Liver (tissue), 3 donors: ENCODE measurements at regions not wholly inside any gene's neighbourhood (a gene's known extent, or its start where the extent isn't known, plus 50 kb on each side); places are given as distances from the start of the nearest gene placed in this dataset.

Source experiments
- TF ChIP-seq, protein P1 (sequence below): fragments of 150-350 bp; IDR thresholded peaks from 2 replicates; pipeline ENCODE4 v1.5.1; 2017; ENCODE audit warnings: improper control_type of control experiment, low read depth, low read length; ENCODE audit not compliant: missing input control
- TF ChIP-seq, protein P2 (sequence below): IDR thresholded peaks from 2 replicates; pipeline ENCODE4 v1.6.1; 2016; ENCODE audit warnings: antibody characterized with exemption
- donor health status: healthy.
- donor health status: healthy.

- TF ChIP-seq, protein P1, sequence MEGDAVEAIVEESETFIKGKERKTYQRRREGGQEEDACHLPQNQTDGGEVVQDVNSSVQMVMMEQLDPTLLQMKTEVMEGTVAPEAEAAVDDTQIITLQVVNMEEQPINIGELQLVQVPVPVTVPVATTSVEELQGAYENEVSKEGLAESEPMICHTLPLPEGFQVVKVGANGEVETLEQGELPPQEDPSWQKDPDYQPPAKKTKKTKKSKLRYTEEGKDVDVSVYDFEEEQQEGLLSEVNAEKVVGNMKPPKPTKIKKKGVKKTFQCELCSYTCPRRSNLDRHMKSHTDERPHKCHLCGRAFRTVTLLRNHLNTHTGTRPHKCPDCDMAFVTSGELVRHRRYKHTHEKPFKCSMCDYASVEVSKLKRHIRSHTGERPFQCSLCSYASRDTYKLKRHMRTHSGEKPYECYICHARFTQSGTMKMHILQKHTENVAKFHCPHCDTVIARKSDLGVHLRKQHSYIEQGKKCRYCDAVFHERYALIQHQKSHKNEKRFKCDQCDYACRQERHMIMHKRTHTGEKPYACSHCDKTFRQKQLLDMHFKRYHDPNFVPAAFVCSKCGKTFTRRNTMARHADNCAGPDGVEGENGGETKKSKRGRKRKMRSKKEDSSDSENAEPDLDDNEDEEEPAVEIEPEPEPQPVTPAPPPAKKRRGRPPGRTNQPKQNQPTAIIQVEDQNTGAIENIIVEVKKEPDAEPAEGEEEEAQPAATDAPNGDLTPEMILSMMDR = no peak
- TF ChIP-seq, protein P2, sequence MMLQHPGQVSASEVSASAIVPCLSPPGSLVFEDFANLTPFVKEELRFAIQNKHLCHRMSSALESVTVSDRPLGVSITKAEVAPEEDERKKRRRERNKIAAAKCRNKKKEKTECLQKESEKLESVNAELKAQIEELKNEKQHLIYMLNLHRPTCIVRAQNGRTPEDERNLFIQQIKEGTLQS = no peak
Observed at GRCh38 chr3:22351806-22352205, 600.8 kb upstream of the ZNF385D start.
